GM12872 (cell line): ENCODE measurements at regions not wholly inside any gene's neighbourhood (a gene's known extent, or its start where the extent isn't known, plus 50 kb on each side); places are given as distances from the start of the nearest gene placed in this dataset.

Source experiments
- CTCF ChIP-seq: IDR thresholded peaks from 3 replicates; pipeline ENCODE4 v1.5.1; 2011; ENCODE audit warnings: low read depth, mild to moderate bottlenecking, low read length, moderate library complexity; ENCODE audit not compliant: insufficient read depth

GRCh38 chr12:74379114-74379513, 158.5 kb upstream of the ATXN7L3B start:
- TF ChIP-seq CTCF: no peak

- TF ChIP-seq CTCF: no peak
These were observed 155.7 kb upstream of the ATXN7L3B start for GRCh38 chr12:74381958-74382357.

GRCh38 chr12:74382983-74383382, 154.7 kb upstream of the ATXN7L3B start:
- no peak for TF ChIP-seq CTCF

- TF ChIP-seq CTCF: no peak
These were observed 146.4 kb upstream of the ATXN7L3B start for GRCh38 chr12:74391283-74391682.

GRCh38 chr12:74393272-74393671, 144.4 kb upstream of the ATXN7L3B start:
- TF ChIP-seq CTCF: no peak

- no peak for TF ChIP-seq CTCF
These were observed 143.0 kb upstream of the ATXN7L3B start for GRCh38 chr12:74394647-74395046.

GRCh38 chr12:74401035-74401434, 136.6 kb upstream of the ATXN7L3B start:
- TF ChIP-seq CTCF: no peak

- no peak for TF ChIP-seq CTCF
These were observed 135.7 kb upstream of the ATXN7L3B start for GRCh38 chr12:74401966-74402365.
